ENCODE measurements at regions not wholly inside any gene's neighbourhood (a gene's known extent, or its start where the extent isn't known, plus 50 kb on each side); places are given as distances from the start of the nearest gene placed in this dataset.
"Not testable (repeated sequence)": the region's sequence is repeated elsewhere in the genome, so short reads cannot be mapped to it uniquely, and the experiment has no call there.

GRCh38 chr1:234815295-234815815 lies 205.4 kb upstream of the IRF2BP2 start:
- not testable (repeated sequence) for TF ChIP-seq CTCF (tag by site-specific recombination; IDR thresholded peaks at IDR 0.05); ZBTB20 (tag by site-specific recombination; IDR thresholded peaks at IDR 0.05); ZNF776 (tag by site-specific recombination; IDR thresholded peaks at IDR 0.05; ENCODE audit: borderline replicate concordance); ZNF140 (tag by site-specific recombination; IDR thresholded peaks at IDR 0.05); SETDB1 (IDR thresholded peaks at IDR 0.05; ENCODE audit: insufficient read length, low read length); ZSCAN4 (tag by site-specific recombination; IDR thresholded peaks at IDR 0.05); YY1 (tag by site-specific recombination; IDR thresholded peaks at IDR 0.05); ZBTB44 (tag by site-specific recombination; IDR thresholded peaks at IDR 0.05); ZNF155 (tag by site-specific recombination; IDR thresholded peaks at IDR 0.05); ZNF362 (tag by site-specific recombination; IDR thresholded peaks at IDR 0.05); ZNF768 (tag by site-specific recombination; IDR thresholded peaks at IDR 0.05); KLF1 (tag by site-specific recombination; IDR thresholded peaks at IDR 0.05)

Measured in HEK293 (cell line).